ENCODE measurements at regions not wholly inside any gene's neighbourhood (a gene's known extent, or its start where the extent isn't known, plus 50 kb on each side); places are given as distances from the start of the nearest gene placed in this dataset.

GRCh38 chr3:87901141-87901540, 157.7 kb downstream of the CGGBP1 start:
- Histone ChIP-seq H3K9me1 (replicated peaks; ENCODE audit: control insufficient read depth, extremely low read depth, insufficient read depth, low read length) (no peaks in the 10 kb centered on the region), H3K4me1 (ENCODE audit: control insufficient read depth, extremely low read depth, insufficient read depth, low read length) (no peaks in the 10 kb centered on the region), H3K79me2 (ENCODE audit: control insufficient read depth, insufficient read depth, low read length) (no peaks in the 10 kb centered on the region), H3K9me3 (replicated peaks; ENCODE audit: control insufficient read depth, insufficient read depth, low read length) (no peaks in the 10 kb centered on the region), H4K20me1 (replicated peaks; ENCODE audit: control insufficient read depth, extremely low read depth, insufficient read depth, low read length) (no peaks in the 10 kb centered on the region), H3K27ac (ENCODE audit: insufficient read depth, low read depth, low read length) (no peak overlapping the region), H3K27me3 (ENCODE audit: control insufficient read depth in 2 of 2, insufficient read depth in 2 of 2, low read length in 2 of 2) (peaks cover 0 to under 1% of the 10 kb centered on the region in 2 experiments), H3K4me3 (replicated peaks in 1 of 3; ENCODE audit: insufficient read depth in 1 of 3, low read depth in 1 of 3, low read length in 3 of 3) (no peak overlapping the region), H3K9ac (replicated peaks; ENCODE audit: extremely low read depth, insufficient read depth, low read length) (no peak overlapping the region), H2AFZ (ENCODE audit: low read depth, low read length) (no peak overlapping the region), H3K36me3 (ENCODE audit: control insufficient read depth in 2 of 2, extremely low read depth in 1 of 2, insufficient read depth in 2 of 2, low read length in 2 of 2) (no peaks in the 10 kb centered on the region), H3K4me2 (ENCODE audit: insufficient read depth, low read length) (no peak overlapping the region)
- dilution Hi-C loops (cut with MboI; ENCODE audit: extremely low pct_ligation_motif_present, low sequenced_read_pairs) (no loop called here), intact Hi-C loops (cut with micrococcal nuclease) (loop anchor here (2.0 to 5.0 kb wide), 2 partner anchors 102 to 211 kb away; no protein-coding TSS in a partner anchor)
- no peak for TF ChIP-seq MYC (IDR thresholded peaks at IDR 0.05; ENCODE audit: low read depth, low read length)
- no peak for TF ChIP-seq EZH2 (IDR thresholded peaks at IDR 0.05; ENCODE audit: borderline replicate concordance, low read depth, low read length, severe bottlenecking)
- TF ChIP-seq POLR2A (IDR thresholded peaks at IDR 0.05; ENCODE audit: low read depth, low read length): no peak
- no peak for TF ChIP-seq CTCF (IDR thresholded peaks at IDR 0.05; ENCODE audit: extremely low read depth in 1 of 2, insufficient read depth in 1 of 2, low read depth in 1 of 2, low read length in 2 of 2)
- TF ChIP-seq JUN (IDR thresholded peaks at IDR 0.05; ENCODE audit: borderline replicate concordance, insufficient read depth, insufficient read length, low read depth): no peak
- TF ChIP-seq MAX (IDR thresholded peaks at IDR 0.05; ENCODE audit: insufficient read depth, insufficient read length): no peak
- no peak for FAIRE-seq
- DNase-seq (ENCODE audit: low read depth, low spot score): no peak
- no TSS peak for BruUV-seq (replicated peaks)
- ChIA-PET POLR2A (no interaction called here), CTCF (interaction anchor here (1.4 to 1.7 kb wide), 2 partner anchors 102 to 104 kb away, joined by 3 to 4 read pairs; no protein-coding TSS in a partner anchor)

- Histone ChIP-seq H3K9me3 (replicated peaks; ENCODE audit: control insufficient read depth, insufficient read depth, low read length) (no peaks in the 10 kb centered on the region), H3K4me3 (replicated peaks in 1 of 3; ENCODE audit: insufficient read depth in 1 of 3, low read depth in 1 of 3, low read length in 3 of 3) (no peak overlapping the region), H3K9me1 (replicated peaks; ENCODE audit: control insufficient read depth, extremely low read depth, insufficient read depth, low read length) (no peaks in the 10 kb centered on the region), H2AFZ (ENCODE audit: low read depth, low read length) (no peak overlapping the region), H3K4me1 (ENCODE audit: control insufficient read depth, extremely low read depth, insufficient read depth, low read length) (no peaks in the 10 kb centered on the region), H3K27me3 (ENCODE audit: control insufficient read depth in 2 of 2, insufficient read depth in 2 of 2, low read length in 2 of 2) (peaks cover 2 to 3% of the 10 kb centered on the region in 2 experiments), H3K4me2 (ENCODE audit: insufficient read depth, low read length) (no peak overlapping the region), H4K20me1 (replicated peaks; ENCODE audit: control insufficient read depth, extremely low read depth, insufficient read depth, low read length) (no peaks in the 10 kb centered on the region), H3K9ac (replicated peaks; ENCODE audit: extremely low read depth, insufficient read depth, low read length) (no peak overlapping the region), H3K79me2 (ENCODE audit: control insufficient read depth, insufficient read depth, low read length) (no peaks in the 10 kb centered on the region), H3K27ac (ENCODE audit: insufficient read depth, low read depth, low read length) (no peak overlapping the region), H3K36me3 (ENCODE audit: control insufficient read depth in 2 of 2, extremely low read depth in 1 of 2, insufficient read depth in 2 of 2, low read length in 2 of 2) (no peaks in the 10 kb centered on the region)
- intact Hi-C loops (cut with micrococcal nuclease): loop anchor here (2.0 to 5.0 kb wide), 2 partner anchors 103 to 212 kb away; no protein-coding TSS in a partner anchor
- dilution Hi-C loops (cut with MboI; ENCODE audit: extremely low pct_ligation_motif_present, low sequenced_read_pairs): no loop called here
- ChIA-PET CTCF (interaction anchor here (1.4 kb wide), 1 partner anchor 101 kb away, joined by 3 read pairs; no protein-coding TSS in a partner anchor), POLR2A (no interaction called here)
- TF ChIP-seq CTCF (IDR thresholded peaks at IDR 0.05; ENCODE audit: extremely low read depth in 1 of 2, insufficient read depth in 1 of 2, low read depth in 1 of 2, low read length in 2 of 2) (peak in 1 of 2 donors; percentile 9), POLR2A (IDR thresholded peaks at IDR 0.05; ENCODE audit: low read depth, low read length) (no peak), MYC (IDR thresholded peaks at IDR 0.05; ENCODE audit: low read depth, low read length) (no peak), POLR2AphosphoS5 (IDR thresholded peaks at IDR 0.05; ENCODE audit: insufficient read depth, low read depth, low read length) (no peak), GATA2 (IDR thresholded peaks at IDR 0.05; ENCODE audit: insufficient read depth, insufficient read length, low read depth, low read length) (no peak), JUN (IDR thresholded peaks at IDR 0.05; ENCODE audit: borderline replicate concordance, insufficient read depth, insufficient read length, low read depth) (no peak), EZH2 (IDR thresholded peaks at IDR 0.05; ENCODE audit: borderline replicate concordance, low read depth, low read length, severe bottlenecking) (no peak), MAX (IDR thresholded peaks at IDR 0.05; ENCODE audit: insufficient read depth, insufficient read length) (no peak)
- FAIRE-seq (no peak), DNase-seq (ENCODE audit: low read depth, low spot score) (peak; percentile 8)
- no TSS peak for BruUV-seq (replicated peaks)
Observed at GRCh38 chr3:87900061-87900460, 158.7 kb downstream of the CGGBP1 start.
